Hepatocyte (in vitro differentiated cells): ENCODE measurements at regions not wholly inside any gene's neighbourhood (a gene's known extent, or its start where the extent isn't known, plus 50 kb on each side); places are given as distances from the start of the nearest gene placed in this dataset.

Experiments used
- DNase-seq: peaks from one replicate; pipeline ENCODE4 v3.0.0-alpha.2; 2016; ENCODE audit warnings: low spot score
- H2AFZ ChIP-seq: fragments of 200-600 bp; sonication (generic); 2 replicates; pipeline ENCODE4 v1.6.0; 2016; ENCODE audit warnings: antibody characterized with exemption, mild to moderate bottlenecking
- H3K27ac ChIP-seq: fragments of 200-600 bp; sonication (generic); 2 replicates; pipeline ENCODE4 v1.5.1; 2016; ENCODE audit warnings: mild to moderate bottlenecking
- H3K27me3 ChIP-seq: fragments of 200-600 bp; sonication (generic); 2 replicates; pipeline ENCODE4 v1.6.1; 2016
- H3K36me3 ChIP-seq: fragments of 200-600 bp; sonication (generic); replicated peaks from 2 replicates; pipeline ENCODE4 v1.5.1; 2016; ENCODE audit warnings: low read depth; ENCODE audit not compliant: insufficient read depth
- H3K4me1 ChIP-seq: fragments of 200-600 bp; sonication (generic); 2 replicates; pipeline ENCODE4 v1.5.1; 2016; ENCODE audit warnings: mild to moderate bottlenecking, moderate library complexity; ENCODE audit not compliant: insufficient read depth
- H3K4me2 ChIP-seq: fragments of 200-600 bp; sonication (generic); 2 replicates; pipeline ENCODE4 v1.6.0; 2016
- H3K4me3 ChIP-seq: fragments of 200-600 bp; sonication (generic); 2 replicates; pipeline ENCODE4 v1.5.1; 2016; ENCODE audit warnings: mild to moderate bottlenecking
- H3K79me2 ChIP-seq: fragments of 200-600 bp; sonication (generic); 2 replicates; pipeline ENCODE4 v1.6.0; 2017; ENCODE audit warnings: mild to moderate bottlenecking
- H3K9me2 ChIP-seq: fragments of 200-600 bp; sonication (generic); replicated peaks from 2 replicates; pipeline ENCODE4 v1.6.0; 2017; ENCODE audit warnings: mild to moderate bottlenecking; ENCODE audit not compliant: insufficient read depth
- H3K9me3 ChIP-seq: fragments of 200-600 bp; sonication (generic); 2 replicates; pipeline ENCODE4 v1.5.1; 2016; ENCODE audit warnings: low read depth, mild to moderate bottlenecking
- H4K20me1 ChIP-seq: fragments of 200-600 bp; sonication (generic); 2 replicates; pipeline ENCODE4 v1.6.0; 2016; ENCODE audit warnings: mild to moderate bottlenecking; ENCODE audit not compliant: insufficient read depth, poor library complexity, severe bottlenecking
- CTCF ChIP-seq: fragments of 200-600 bp; sonication (generic); IDR thresholded peaks from 2 replicates; pipeline ENCODE4 v1.5.1; 2016; ENCODE audit warnings: antibody characterized with exemption, mild to moderate bottlenecking; ENCODE audit not compliant: poor library complexity
- EZH2 ChIP-seq: fragments of 200-600 bp; sonication (generic); IDR thresholded peaks from 2 replicates; pipeline ENCODE4 v1.6.1; 2016; ENCODE audit warnings: antibody characterized with exemption, mild to moderate bottlenecking, borderline replicate concordance
- EZH2phosphoT487 ChIP-seq: fragments of 200-600 bp; sonication (generic); IDR thresholded peaks from one replicate; pipeline ENCODE4 v1.6.1; 2018; ENCODE audit warnings: antibody characterized with exemption, mild to moderate bottlenecking, low read depth, moderate library complexity; ENCODE audit not compliant: unreplicated experiment, severe bottlenecking
- WGBS: methylation state at CpG from one replicate; pipeline ENCODE4 v1.1.6; 2016; ENCODE audit warnings: low lambda C conversion rate; ENCODE audit errors: missing lambda C conversion rate; 5-methylcytosine and 5-hydroxymethylcytosine counted together

GRCh38 chr14:101033446-101034165 is 130.1 kb upstream of the RTL1 start:
- Histone ChIP-seq H4K20me1 (no peaks in the 10 kb centered on the region), H3K9me2 (no peaks in the 10 kb centered on the region), H3K9me3 (no peaks in the 10 kb centered on the region), H3K4me3 (no peak overlapping the region), H3K4me1 (no peaks in the 10 kb centered on the region), H3K27ac (no peak overlapping the region), H3K36me3 (no peaks in the 10 kb centered on the region), H3K27me3 (no peaks in the 10 kb centered on the region), H3K4me2 (no peak overlapping the region), H3K79me2 (no peaks in the 10 kb centered on the region), H2AFZ (no peak overlapping the region)
- no peak for DNase-seq
- WGBS: 92% methylated on average over 22 of the region's 23 CpGs
- TF ChIP-seq CTCF: no peak
- no peak for TF ChIP-seq EZH2phosphoT487
- TF ChIP-seq EZH2: no peak

GRCh38 chr14:101034986-101035385 is 131.5 kb upstream of the RTL1 start:
- peaks cover under 1% of the 10 kb centered on the region for H3K4me1 ChIP-seq
- H3K4me2 ChIP-seq: no peak overlapping the region
- no peaks in the 10 kb centered on the region for H3K36me3 ChIP-seq
- H3K27ac ChIP-seq: no peak overlapping the region
- no peaks in the 10 kb centered on the region for H3K9me2 ChIP-seq
- H2AFZ ChIP-seq: no peak overlapping the region
- H3K9me3 ChIP-seq: no peaks in the 10 kb centered on the region
- no peak for DNase-seq
- H3K27me3 ChIP-seq: no peaks in the 10 kb centered on the region
- TF ChIP-seq EZH2phosphoT487 (no peak), CTCF (no peak), EZH2 (no peak)
- no peaks in the 10 kb centered on the region for H4K20me1 ChIP-seq
- WGBS: 99% methylated on average over 7 of the region's 7 CpGs
- H3K79me2 ChIP-seq: no peaks in the 10 kb centered on the region
- no peak overlapping the region for H3K4me3 ChIP-seq

- Histone ChIP-seq H2AFZ (no peak overlapping the region), H3K4me3 (no peak overlapping the region), H3K27me3 (no peaks in the 10 kb centered on the region), H3K27ac (no peak overlapping the region), H3K9me2 (no peaks in the 10 kb centered on the region), H3K4me1 (peaks cover 7% of the 10 kb centered on the region), H3K36me3 (no peaks in the 10 kb centered on the region), H3K79me2 (no peaks in the 10 kb centered on the region), H3K9me3 (no peaks in the 10 kb centered on the region), H3K4me2 (no peak overlapping the region), H4K20me1 (no peaks in the 10 kb centered on the region)
- no peak for DNase-seq
- 90% methylated on average over 15 of the region's 15 CpGs for WGBS
- TF ChIP-seq CTCF: no peak
- no peak for TF ChIP-seq EZH2
- TF ChIP-seq EZH2phosphoT487: no peak
These were observed 132.1 kb upstream of the RTL1 start for GRCh38 chr14:101035466-101036225.
